NCI-H146 (cell line): ENCODE measurements at regions not wholly inside any gene's neighbourhood (a gene's known extent, or its start where the extent isn't known, plus 50 kb on each side); places are given as distances from the start of the nearest gene placed in this dataset.

Source experiments
- DNase-seq: peaks from one replicate; lab custom pipeline; 2025; lab: John Stamatoyannopoulos, UW

DNA sequence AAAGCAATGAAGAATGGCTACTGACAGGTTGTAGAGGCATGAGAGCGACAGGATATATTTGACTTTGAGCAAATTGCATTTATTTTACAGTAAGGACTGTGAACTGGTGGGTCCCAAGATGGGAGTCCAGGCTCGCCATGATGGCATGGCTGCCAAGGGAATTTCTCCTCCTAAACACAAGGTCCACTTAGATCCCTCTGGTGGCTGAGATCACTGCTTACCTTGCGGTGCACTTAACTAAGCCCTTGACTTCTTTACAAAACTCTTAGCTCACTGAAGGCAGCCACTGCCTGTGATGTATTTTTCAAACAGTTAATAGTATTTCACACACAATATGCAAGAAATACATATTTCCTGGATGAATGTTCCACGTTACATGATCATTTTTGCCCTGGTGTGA is 50.3 kb upstream of the SORBS2 start:
- DNase-seq = no peak

DNA sequence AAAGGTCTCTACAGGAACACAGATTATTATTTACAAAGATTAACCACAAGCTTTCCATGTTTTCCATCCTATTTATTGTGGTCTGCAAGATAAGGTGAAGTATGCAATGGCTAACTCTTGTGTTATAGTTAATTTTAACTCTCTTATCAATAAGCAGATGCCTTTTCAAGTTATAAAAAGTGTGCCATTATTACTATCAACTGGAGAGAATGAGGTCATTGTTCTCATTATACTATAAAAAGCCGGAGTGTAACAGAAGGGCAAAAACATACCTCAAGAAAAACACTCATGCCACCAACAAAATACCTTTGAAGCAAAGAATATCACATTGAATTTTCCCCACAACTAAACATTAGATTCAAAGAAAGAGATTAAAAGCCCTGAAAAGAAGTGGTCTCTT is 52.0 kb upstream of the SORBS2 start:
- no peak for DNase-seq

GRCh38 chr4:185865901-185866328 is 53.9 kb upstream of the SORBS2 start:
- no peak for DNase-seq

DNA sequence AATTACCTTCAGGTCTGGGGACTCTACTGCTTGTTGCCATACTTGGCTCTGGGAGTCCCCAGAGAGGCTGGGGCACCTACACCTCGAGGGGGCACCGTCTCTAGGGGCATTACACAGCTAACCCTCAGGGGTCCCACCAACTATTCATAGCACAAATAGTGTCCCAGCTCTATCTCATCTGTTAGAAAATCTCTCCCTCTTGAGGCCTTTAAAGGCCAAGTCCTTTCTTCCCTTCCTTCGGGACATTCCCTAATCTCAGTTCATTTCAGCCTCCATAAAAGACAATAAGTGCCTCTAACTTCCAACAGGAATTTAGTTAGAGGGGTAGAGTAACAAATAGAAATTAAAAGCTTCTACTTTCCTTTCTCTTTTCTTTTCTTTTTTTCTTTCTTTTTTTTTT is 55.8 kb upstream of the SORBS2 start:
- no peak for DNase-seq

DNA sequence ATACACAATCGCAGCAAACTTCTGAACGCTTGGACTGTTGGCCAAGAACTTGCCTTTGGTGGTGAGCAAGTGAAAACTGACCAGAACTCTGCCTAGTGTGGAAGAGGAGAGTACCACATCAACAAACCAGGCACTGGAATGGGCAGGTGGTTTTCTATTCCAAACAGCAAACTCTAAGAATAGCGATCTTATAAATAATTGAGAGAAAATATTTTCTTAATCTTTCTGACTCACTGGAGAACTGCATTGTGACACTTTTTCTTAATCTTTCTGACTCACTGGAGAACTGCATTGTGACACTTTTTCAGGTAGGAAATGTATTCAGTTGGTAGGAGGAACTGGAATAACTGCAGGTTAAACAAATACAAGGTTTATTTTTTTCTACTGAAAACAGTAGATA is 57.0 kb upstream of the SORBS2 start:
- DNase-seq = no peak

GRCh38 chr4:185869427-185869826 is 57.4 kb upstream of the SORBS2 start:
- no peak for DNase-seq

GRCh38 chr4:185870366-185870765 is 58.4 kb upstream of the SORBS2 start:
- DNase-seq = no peak

GRCh38 chr4:185872747-185873380 is 60.9 kb upstream of the SORBS2 start:
- DNase-seq = no peak

DNA sequence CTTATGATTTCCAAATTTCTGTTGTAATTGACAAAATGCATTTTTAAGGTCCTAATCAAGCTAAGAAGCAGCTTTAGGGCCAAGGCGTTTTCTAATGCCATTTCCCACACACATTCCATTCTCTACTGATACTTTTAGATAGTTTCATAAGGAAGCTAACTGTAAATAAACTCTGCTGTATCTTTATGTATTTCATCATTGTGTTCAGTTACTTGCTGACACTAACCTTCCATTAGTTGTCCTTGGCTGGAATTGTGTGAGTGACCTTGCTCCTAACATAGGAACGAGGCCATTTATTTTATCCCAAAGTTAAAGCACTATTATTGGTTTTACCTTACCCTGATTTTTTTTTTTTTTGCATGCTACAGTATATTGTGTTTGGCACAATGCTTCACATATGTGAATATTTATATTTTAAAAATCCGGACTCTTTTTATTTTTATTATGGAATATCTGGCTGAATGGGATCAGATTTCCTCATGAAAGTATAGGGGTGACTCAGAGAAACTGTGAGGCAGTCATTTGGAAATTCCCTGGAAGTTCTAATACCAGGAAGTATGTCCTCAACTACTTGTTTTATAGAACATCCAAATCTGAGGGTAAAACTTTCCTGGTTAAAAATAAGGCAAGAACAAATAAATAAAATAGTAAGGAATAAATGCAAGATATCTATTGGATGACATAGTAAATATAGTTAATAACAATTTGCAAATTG is 62.7 kb upstream of the SORBS2 start:
- no peak for DNase-seq

- DNase-seq = no peak
Measured at GRCh38 chr4:185875316-185875907, 63.4 kb upstream of the SORBS2 start.

DNA sequence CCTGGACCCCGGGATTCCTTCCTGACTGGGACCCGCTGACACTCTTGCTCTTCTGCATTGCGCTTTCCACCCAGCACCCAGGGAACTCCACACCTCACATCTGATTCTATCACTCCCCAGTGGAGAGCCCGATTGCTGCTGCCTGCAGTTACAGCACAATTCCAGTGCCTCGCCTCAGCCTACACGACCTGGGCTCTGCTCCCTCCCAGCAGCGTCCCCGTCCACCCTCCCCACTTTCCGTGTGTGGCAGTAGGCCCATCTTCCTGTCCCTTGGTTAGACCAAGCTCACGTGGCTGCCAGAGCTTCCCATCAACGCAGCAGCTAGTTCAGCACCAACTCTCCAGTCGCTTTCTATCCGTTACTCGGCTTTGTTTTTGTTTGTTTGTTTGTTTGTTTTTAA is 66.6 kb upstream of the SORBS2 start:
- DNase-seq = no peak

DNA sequence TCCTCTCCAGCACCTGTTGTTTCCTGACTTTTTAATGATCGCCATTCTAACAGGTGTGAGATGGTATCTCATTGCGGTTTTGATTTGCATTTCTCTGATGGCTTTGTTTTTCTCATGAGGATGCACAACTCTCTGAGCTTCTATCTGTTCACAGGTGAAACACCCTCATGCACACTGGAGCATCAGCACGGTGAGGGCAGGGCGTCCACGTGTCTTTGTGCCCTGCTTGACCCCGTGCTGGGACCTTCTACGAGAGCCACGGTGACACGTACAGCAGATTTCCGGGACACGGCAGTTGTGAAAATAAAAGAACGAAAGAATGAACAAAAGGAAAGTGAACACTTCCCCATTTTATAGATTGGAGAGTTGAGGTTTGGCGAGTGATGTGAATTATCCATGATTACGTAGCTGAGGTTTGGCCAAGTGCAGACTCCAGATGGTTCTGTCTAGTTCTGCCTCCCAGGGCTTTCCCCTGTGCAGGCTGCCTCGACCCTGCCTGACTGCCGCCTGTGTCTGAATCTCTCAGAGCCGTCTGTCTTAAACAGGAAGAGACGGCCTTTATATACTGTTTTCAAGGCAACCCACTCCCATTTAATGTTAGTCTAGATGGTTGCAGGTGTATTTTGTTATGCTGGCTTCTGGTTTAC is 67.8 kb upstream of the SORBS2 start:
- DNase-seq = no peak

- DNase-seq = no peak
Measured at GRCh38 chr4:185880571-185880970, 68.6 kb upstream of the SORBS2 start.

- no peak for DNase-seq
Measured at GRCh38 chr4:185881430-185881829, 69.4 kb upstream of the SORBS2 start.

- no peak for DNase-seq
Measured at GRCh38 chr4:185883591-185883990, 71.6 kb upstream of the SORBS2 start.

GRCh38 chr4:185885075-185885474 is 73.1 kb upstream of the SORBS2 start:
- DNase-seq = no peak

DNA sequence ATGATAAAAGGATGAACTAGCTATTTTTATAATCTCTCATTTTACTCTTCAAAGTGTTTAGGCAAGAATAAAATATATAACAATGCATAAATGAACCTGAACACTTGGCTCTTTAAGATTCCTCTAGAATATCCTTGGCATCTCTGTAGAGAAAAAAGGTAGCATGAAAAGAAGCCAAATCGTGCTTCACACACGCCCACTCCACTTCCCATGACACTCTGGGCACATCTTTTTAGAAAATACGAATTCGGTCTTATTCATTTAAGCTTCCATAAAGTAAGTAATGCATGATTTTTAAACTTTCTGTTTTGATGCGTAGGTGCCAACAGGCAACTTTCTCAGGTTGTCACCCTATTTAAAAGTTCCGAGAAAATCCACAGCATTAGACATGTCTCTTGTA is 73.6 kb upstream of the SORBS2 start:
- no peak for DNase-seq

- DNase-seq = no peak
Measured at GRCh38 chr4:185886832-185887524, 75.0 kb upstream of the SORBS2 start.

DNA sequence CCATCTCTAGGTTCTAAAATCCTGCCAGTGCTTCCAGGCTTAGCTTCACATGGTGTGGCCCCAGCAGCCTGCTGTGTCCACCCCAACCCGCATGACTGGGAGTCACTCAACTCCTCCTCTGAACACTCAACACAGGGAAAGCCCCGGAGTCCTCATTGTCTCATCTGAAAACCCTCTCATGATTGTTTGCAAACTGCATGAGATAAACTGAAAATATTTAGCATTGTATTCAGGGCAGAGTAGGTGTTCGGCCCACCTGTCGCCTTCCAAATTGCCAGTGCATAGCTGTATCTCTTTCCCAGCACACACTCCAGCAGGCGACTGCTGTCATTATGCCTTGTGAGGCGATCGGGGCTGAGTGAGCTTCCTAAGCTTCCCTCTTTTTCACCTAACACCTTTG is 76.7 kb upstream of the SORBS2 start:
- no peak for DNase-seq

DNA sequence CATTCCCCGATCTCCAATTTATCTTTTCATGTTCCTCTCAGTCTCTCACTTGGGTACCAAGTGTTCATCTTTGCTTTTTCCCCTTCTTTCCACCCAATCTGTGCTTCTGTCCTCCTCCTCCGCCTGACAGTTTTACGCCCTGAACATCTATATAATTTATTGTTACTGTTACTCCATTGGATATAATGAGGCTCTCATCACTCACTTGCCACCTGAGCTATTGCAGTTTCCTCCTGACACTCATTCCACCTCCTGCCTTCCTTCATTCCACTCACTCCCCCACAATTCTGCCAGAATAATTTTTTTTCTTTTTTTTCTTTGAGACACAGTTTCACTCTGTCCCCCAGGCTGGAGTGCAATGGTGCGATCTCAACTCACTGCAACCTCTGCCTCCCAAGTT is 77.6 kb upstream of the SORBS2 start:
- DNase-seq = no peak

GRCh38 chr4:185890196-185890595 is 78.2 kb upstream of the SORBS2 start:
- no peak for DNase-seq

- DNase-seq = no peak
Measured at GRCh38 chr4:185892165-185892564, 80.2 kb upstream of the SORBS2 start.
